Right atrium auricular region (tissue), 2 donors: ENCODE measurements at regions not wholly inside any gene's neighbourhood (a gene's known extent, or its start where the extent isn't known, plus 50 kb on each side); places are given as distances from the start of the nearest gene placed in this dataset.
A peak's percentile ranks its signal among the peaks of the same experiment; 100 is the strongest.

Experiments used
- DNase-seq: peaks from one replicate; pipeline ENCODE4 v3.0.0-alpha.2; 2019; ENCODE audit warnings: low spot score
- H3K27ac ChIP-seq, 2 donors: fragments of 200-600 bp; sonication (generic); 1 replicate in 1 of 2; 2 replicates in 1 of 2; pipeline ENCODE4 v1.5.1; 2016 to 2019
- H3K27me3 ChIP-seq, 2 donors: fragments of 200-600 bp; sonication (generic); one replicate each; pipeline versions ENCODE4 v1.5.1 to v1.6.0; 2017 to 2019
- H3K36me3 ChIP-seq: fragments of 200-600 bp; sonication (generic); one replicate; pipeline ENCODE4 v1.5.1; 2016
- H3K4me1 ChIP-seq, 2 donors: fragments of 200-600 bp; sonication (generic); one replicate each; pipeline versions ENCODE4 v1.5.1 to v1.6.0; 2017 to 2019
- H3K4me3 ChIP-seq, 2 donors: fragments of 200-600 bp; sonication (generic); 1 replicate in 1 of 2; 2 replicates in 1 of 2; pipeline ENCODE4 v1.5.1; 2017 to 2019; ENCODE audit warnings: mild to moderate bottlenecking in 1 of 2, moderate library complexity in 1 of 2
- H3K9me3 ChIP-seq, 2 donors: fragments of 200-600 bp; sonication (generic); one replicate each; pipeline ENCODE4 v1.5.1; 2019
- TF ChIP-seq, protein P1 (sequence below), 2 donors: fragments of 200-600 bp; sonication (generic); IDR thresholded peaks; one replicate each; pipeline ENCODE4 v1.5.1; 2019; ENCODE audit warnings: antibody characterized with exemption in 2 of 2

- H3K4me3 ChIP-seq = no peak overlapping the region
- DNase-seq = no peak
- H3K36me3 ChIP-seq = no peaks in the 10 kb centered on the region
- TF ChIP-seq, protein P1, sequence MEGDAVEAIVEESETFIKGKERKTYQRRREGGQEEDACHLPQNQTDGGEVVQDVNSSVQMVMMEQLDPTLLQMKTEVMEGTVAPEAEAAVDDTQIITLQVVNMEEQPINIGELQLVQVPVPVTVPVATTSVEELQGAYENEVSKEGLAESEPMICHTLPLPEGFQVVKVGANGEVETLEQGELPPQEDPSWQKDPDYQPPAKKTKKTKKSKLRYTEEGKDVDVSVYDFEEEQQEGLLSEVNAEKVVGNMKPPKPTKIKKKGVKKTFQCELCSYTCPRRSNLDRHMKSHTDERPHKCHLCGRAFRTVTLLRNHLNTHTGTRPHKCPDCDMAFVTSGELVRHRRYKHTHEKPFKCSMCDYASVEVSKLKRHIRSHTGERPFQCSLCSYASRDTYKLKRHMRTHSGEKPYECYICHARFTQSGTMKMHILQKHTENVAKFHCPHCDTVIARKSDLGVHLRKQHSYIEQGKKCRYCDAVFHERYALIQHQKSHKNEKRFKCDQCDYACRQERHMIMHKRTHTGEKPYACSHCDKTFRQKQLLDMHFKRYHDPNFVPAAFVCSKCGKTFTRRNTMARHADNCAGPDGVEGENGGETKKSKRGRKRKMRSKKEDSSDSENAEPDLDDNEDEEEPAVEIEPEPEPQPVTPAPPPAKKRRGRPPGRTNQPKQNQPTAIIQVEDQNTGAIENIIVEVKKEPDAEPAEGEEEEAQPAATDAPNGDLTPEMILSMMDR (IDR thresholded peaks at IDR 0.05) = no peak
- H3K27me3 ChIP-seq = no peaks in the 10 kb centered on the region
- H3K9me3 ChIP-seq = no peaks in the 10 kb centered on the region
- no peaks in the 10 kb centered on the region for H3K4me1 ChIP-seq
- H3K27ac ChIP-seq = no peak overlapping the region
Observed at GRCh38 chr2:155377931-155378444, 679.5 kb downstream of the KCNJ3 start.

DNA sequence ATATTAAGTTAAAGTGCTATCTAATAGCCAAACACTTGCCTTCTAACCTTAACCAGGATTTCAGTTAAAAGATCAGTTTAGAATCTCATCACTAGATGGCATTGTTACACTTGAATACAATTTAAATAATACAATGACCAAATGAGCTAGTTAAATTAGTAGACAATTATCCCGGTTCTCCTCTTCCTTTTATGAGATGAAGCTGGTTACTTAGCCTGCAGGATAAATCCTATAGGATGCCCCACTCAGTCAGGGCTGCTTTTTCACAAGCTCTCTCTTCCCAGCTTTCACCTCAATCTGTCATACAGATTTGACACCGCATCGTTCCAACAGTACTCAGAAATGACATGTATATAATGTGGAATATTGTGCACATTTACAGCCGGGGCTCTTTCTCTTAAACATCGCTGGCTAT lies 678.8 kb downstream of the KCNJ3 start:
- H3K9me3 ChIP-seq = no peaks in the 10 kb centered on the region
- no peak for DNase-seq
- no peak overlapping the region for H3K27ac ChIP-seq
- H3K4me1 ChIP-seq = no peaks in the 10 kb centered on the region
- H3K36me3 ChIP-seq = no peaks in the 10 kb centered on the region
- H3K4me3 ChIP-seq = no peak overlapping the region
- TF ChIP-seq, protein P1 (IDR thresholded peaks at IDR 0.05) = peak in 1 of 2 donors; percentile 44
- no peaks in the 10 kb centered on the region for H3K27me3 ChIP-seq

- DNase-seq = no peak
- H3K27ac ChIP-seq = no peak overlapping the region
- no peaks in the 10 kb centered on the region for H3K27me3 ChIP-seq
- H3K4me3 ChIP-seq = no peak overlapping the region
- H3K9me3 ChIP-seq = no peaks in the 10 kb centered on the region
- H3K36me3 ChIP-seq = no peaks in the 10 kb centered on the region
- no peaks in the 10 kb centered on the region for H3K4me1 ChIP-seq
- TF ChIP-seq, protein P1 (IDR thresholded peaks at IDR 0.05) = peak in 1 of 2 donors; percentile 27
Observed at GRCh38 chr2:155372969-155373368, 674.5 kb downstream of the KCNJ3 start.

DNA sequence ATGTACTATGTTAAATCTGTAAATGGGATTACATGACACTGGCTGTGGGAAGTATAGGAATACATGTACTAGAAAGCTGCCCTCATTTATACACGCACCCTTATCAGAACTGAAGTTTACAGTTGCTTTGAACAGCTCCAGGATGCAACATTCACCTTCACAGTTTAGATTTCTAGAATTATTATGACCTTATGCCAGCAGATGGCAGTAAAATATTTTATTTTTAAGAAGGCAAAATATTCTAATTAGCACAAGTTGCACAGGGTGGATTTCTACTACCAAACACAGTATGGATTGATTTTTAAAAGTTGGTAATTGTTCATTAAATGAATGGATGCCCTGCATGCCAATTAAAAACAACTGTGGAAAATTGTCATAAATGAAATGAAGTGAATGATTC lies 670.4 kb downstream of the KCNJ3 start:
- Histone ChIP-seq H3K36me3 (no peaks in the 10 kb centered on the region), H3K27ac (no peak overlapping the region), H3K9me3 (no peaks in the 10 kb centered on the region), H3K27me3 (no peaks in the 10 kb centered on the region), H3K4me1 (no peaks in the 10 kb centered on the region), H3K4me3 (no peak overlapping the region)
- no peak for DNase-seq
- TF ChIP-seq, protein P1 (IDR thresholded peaks at IDR 0.05) = peak in 1 of 2 donors; percentile 45

DNA sequence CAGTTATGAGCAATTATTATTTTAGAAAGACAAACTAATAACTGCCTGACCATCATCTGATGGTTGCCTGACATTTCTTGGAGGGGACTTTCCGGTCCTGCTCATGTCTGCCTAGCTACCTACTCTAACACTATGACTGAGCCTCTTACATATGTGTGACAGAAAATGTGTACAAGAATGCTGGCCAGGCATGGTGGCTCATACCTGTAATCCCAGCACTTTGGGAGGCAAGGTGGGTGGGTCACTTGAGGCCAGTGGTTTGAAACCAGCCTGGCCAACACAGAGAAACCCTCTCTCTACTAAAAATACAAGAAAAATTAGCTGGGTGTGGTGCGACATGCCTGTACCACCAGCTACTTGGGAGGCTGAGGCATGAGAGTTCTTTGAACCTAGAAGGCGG lies 666.3 kb downstream of the KCNJ3 start:
- TF ChIP-seq, protein P1 (IDR thresholded peaks at IDR 0.05) = no peak
- no peaks in the 10 kb centered on the region for H3K9me3 ChIP-seq
- DNase-seq = no peak
- H3K4me3 ChIP-seq = no peak overlapping the region
- no peaks in the 10 kb centered on the region for H3K27me3 ChIP-seq
- no peak overlapping the region for H3K27ac ChIP-seq
- H3K4me1 ChIP-seq = no peaks in the 10 kb centered on the region
- H3K36me3 ChIP-seq = no peaks in the 10 kb centered on the region

DNA sequence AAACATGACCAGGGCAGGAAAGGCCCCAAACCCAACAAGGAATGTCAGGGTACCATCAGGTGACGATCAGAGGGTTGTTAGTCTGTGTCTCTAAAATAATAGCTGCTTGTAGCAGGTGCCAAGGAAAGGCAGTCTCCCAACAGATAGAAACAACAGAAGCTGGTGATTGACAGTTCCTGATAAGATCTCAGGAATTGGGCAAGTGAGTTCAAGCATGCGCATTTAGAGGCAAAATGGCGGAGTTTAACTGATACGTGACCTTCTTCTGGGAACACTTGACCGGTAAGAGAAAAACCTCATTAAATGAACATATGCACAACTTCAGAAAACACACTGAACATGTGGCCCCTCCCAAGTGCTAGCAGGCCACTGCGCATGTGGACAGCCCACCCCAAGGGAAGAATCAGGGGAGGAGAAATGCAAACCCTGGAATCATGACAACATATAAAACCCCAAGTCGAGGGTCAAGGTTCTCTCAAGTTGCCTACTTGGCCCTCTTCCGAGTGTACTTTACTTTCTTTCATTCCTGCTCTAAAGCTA lies 664.9 kb downstream of the KCNJ3 start:
- peaks cover 0 to 9% of the 10 kb centered on the region in 2 donors for H3K9me3 ChIP-seq
- H3K4me3 ChIP-seq = no peak overlapping the region
- no peaks in the 10 kb centered on the region for H3K36me3 ChIP-seq
- H3K27me3 ChIP-seq = no peaks in the 10 kb centered on the region
- no peak for DNase-seq
- no peaks in the 10 kb centered on the region for H3K4me1 ChIP-seq
- TF ChIP-seq, protein P1 (IDR thresholded peaks at IDR 0.05) = no peak
- H3K27ac ChIP-seq = no peak overlapping the region
